MCF 10A (cell line): ENCODE measurements at regions not wholly inside any gene's neighbourhood (a gene's known extent, or its start where the extent isn't known, plus 50 kb on each side); places are given as distances from the start of the nearest gene placed in this dataset.

Source experiments
- BruUV-seq: library from RNA; stranded (reverse); fragments of 400-500 nt; replicated peaks from 2 replicates; lab custom pipeline; 2021; lab: Mats Ljungman, UMichigan
- CTCF ChIA-PET: fragments of 300-600 bp; sonication (Branson Sonifier 250); formaldehyde crosslinking; extraction: SDS; loops from one replicate; lab custom pipeline; 2021; ENCODE audit warnings: antibody characterized with exemption, inconsistent platforms; lab: Yijun Ruan, JAX
- POLR2A ChIA-PET: fragments of 300-600, 350-650 bp; sonication (Branson Sonifier 250); formaldehyde crosslinking; extraction: SDS; loops from one replicate; lab custom pipeline; 2020; ENCODE audit warnings: antibody characterized with exemption, inconsistent platforms; lab: Yijun Ruan, JAX
- DNase-seq: peaks from one replicate; pipeline ENCODE4 v3.0.0-alpha.2; 2018; ENCODE audit not compliant: unreplicated experiment
- H3K27ac Mint-ChIP-seq: one replicate; pipeline ENCODE4 v1.8.0; 2022; ENCODE audit warnings: mild to moderate bottlenecking, low read depth, mixed read lengths; ENCODE audit not compliant: unreplicated experiment
- H3K27me3 Mint-ChIP-seq: one replicate; pipeline ENCODE4 v1.8.0; 2022; ENCODE audit warnings: mixed read lengths; ENCODE audit not compliant: insufficient read depth, unreplicated experiment
- H3K36me3 Mint-ChIP-seq: one replicate; pipeline ENCODE4 v1.8.0; 2022; ENCODE audit warnings: mild to moderate bottlenecking, moderate library complexity, mixed read lengths; ENCODE audit not compliant: insufficient read depth, unreplicated experiment
- H3K4me1 Mint-ChIP-seq: one replicate; pipeline ENCODE4 v1.8.0; 2022; ENCODE audit warnings: mixed read lengths; ENCODE audit not compliant: insufficient read depth, unreplicated experiment
- H3K4me3 Mint-ChIP-seq: one replicate; pipeline ENCODE4 v1.8.0; 2022; ENCODE audit warnings: mild to moderate bottlenecking, moderate library complexity, mixed read lengths; ENCODE audit not compliant: unreplicated experiment
- H3K9me3 Mint-ChIP-seq: one replicate; pipeline ENCODE4 v1.8.0; 2022; ENCODE audit warnings: mixed read lengths; ENCODE audit not compliant: unreplicated experiment
- CTCF ChIP-seq: fragments of 200-600 bp; IDR thresholded peaks from one replicate; pipeline ENCODE4 v1.8.0; 2022; ENCODE audit warnings: antibody characterized with exemption, mild to moderate bottlenecking; ENCODE audit not compliant: unreplicated experiment
- intact Hi-C: fragments of 100-400 bp; cut with micrococcal nuclease; formaldehyde crosslinking; loops from 2 replicates; pipeline ENCODE4 v1.14.1; 2022

- intact Hi-C loops, result loop anchor here (2.0 kb wide), 2 partner anchors 614 to 816 kb away; no protein-coding TSS in a partner anchor
- POLR2A ChIA-PET, result no interaction called here
- Mint-ChIP-seq H3K9me3 (no peaks in the 10 kb centered on the region), H3K36me3 (no peaks in the 10 kb centered on the region), H3K4me1 (no peaks in the 10 kb centered on the region), H3K4me3 (no peak overlapping the region), H3K27me3 (peaks cover 65% of the 10 kb centered on the region), H3K27ac (no peak overlapping the region)
- peak; percentile 40 for DNase-seq
- CTCF ChIA-PET, result interaction anchor here (0.8 to 1.6 kb wide), 6 partner anchors 8 to 624 kb away, joined by 3 to 6 read pairs (median 4); no protein-coding TSS in a partner anchor
- TF ChIP-seq CTCF, result peak; percentile 38
- no TSS peak for BruUV-seq
These were observed 445.4 kb downstream of the BCOR start for GRCh38 chrX:39652336-39652735.

- POLR2A ChIA-PET, result no interaction called here
- H3K9me3 Mint-ChIP-seq, result no peaks in the 10 kb centered on the region
These were observed 444.1 kb downstream of the BCOR start for GRCh38 chrX:39653691-39654090.

GRCh38 chrX:39654183-39654925 lies 443.4 kb downstream of the BCOR start:
- no TSS peak for BruUV-seq
- TF ChIP-seq CTCF, result no peak
- H3K4me3 Mint-ChIP-seq, result no peak overlapping the region
- ChIA-PET CTCF (interaction anchor here (0.7 to 1.0 kb wide), 5 partner anchors 17 to 1533 kb away, joined by 3 read pairs; no protein-coding TSS in a partner anchor), POLR2A (no interaction called here)
- intact Hi-C loops, result no loop called here
- no peak for DNase-seq
- H3K36me3 Mint-ChIP-seq, result no peaks in the 10 kb centered on the region
- peaks cover 77% of the 10 kb centered on the region for H3K27me3 Mint-ChIP-seq
- no peak overlapping the region for H3K27ac Mint-ChIP-seq
- H3K4me1 Mint-ChIP-seq, result no peaks in the 10 kb centered on the region
- no peaks in the 10 kb centered on the region for H3K9me3 Mint-ChIP-seq

More at GRCh38 chrX:39653691-39654090, 444.1 kb downstream of the BCOR start:
- Mint-ChIP-seq H3K4me1 (no peaks in the 10 kb centered on the region), H3K27me3 (peaks cover 74% of the 10 kb centered on the region), H3K36me3 (no peaks in the 10 kb centered on the region), H3K4me3 (no peak overlapping the region), H3K27ac (no peak overlapping the region)
- intact Hi-C loops, result loop anchor here (2.0 kb wide), 2 partner anchors 613 to 815 kb away; no protein-coding TSS in a partner anchor
- no peak for DNase-seq
- CTCF ChIA-PET, result interaction anchor here (0.6 to 1.0 kb wide), 8 partner anchors 17 to 1533 kb away, joined by 3 to 4 read pairs (median 3); no protein-coding TSS in a partner anchor
- no peak for TF ChIP-seq CTCF
- BruUV-seq, result no TSS peak

- Mint-ChIP-seq H3K4me1 (no peaks in the 10 kb centered on the region), H3K4me3 (no peak overlapping the region), H3K27me3 (peaks cover 77% of the 10 kb centered on the region), H3K27ac (no peak overlapping the region), H3K36me3 (no peaks in the 10 kb centered on the region), H3K9me3 (no peaks in the 10 kb centered on the region)
- ChIA-PET CTCF (interaction anchor here (0.8 kb wide), 1 partner anchor 161 kb away, joined by 3 read pairs; no protein-coding TSS in a partner anchor), POLR2A (no interaction called here)
- intact Hi-C loops, result no loop called here
- no TSS peak for BruUV-seq
- DNase-seq, result no peak
- no peak for TF ChIP-seq CTCF
These were observed 442.8 kb downstream of the BCOR start for GRCh38 chrX:39654952-39655351.
